Effector memory CD8-positive, alpha-beta T cell (primary cell): ENCODE measurements at regions not wholly inside any gene's neighbourhood (a gene's known extent, or its start where the extent isn't known, plus 50 kb on each side); places are given as distances from the start of the nearest gene placed in this dataset.

Experiments
- ATAC-seq: fragments of 150-1000 bp; cut with Tn5 transposase; replicated peaks from 2 replicates; pipeline ENCODE4 v1.10.0; 2021; ENCODE audit warnings: mild to moderate bottlenecking, moderate library complexity
- DNase-seq, 3 experiments: peaks; one replicate each; pipeline ENCODE4 v3.0.0; 2021
- H3K27ac Mint-ChIP-seq, 2 donors: one replicate each; pipeline ENCODE4 v1.8.0; 2022; ENCODE audit warnings: mild to moderate bottlenecking in 2 of 2, mixed read lengths in 2 of 2, moderate library complexity in 2 of 2
- H3K27me3 Mint-ChIP-seq, 2 donors: one replicate each; pipeline ENCODE4 v1.8.0; 2022; ENCODE audit warnings: mixed read lengths in 2 of 2
- H3K36me3 Mint-ChIP-seq: one replicate; pipeline ENCODE4 v1.8.0; 2022; ENCODE audit warnings: mild to moderate bottlenecking, moderate library complexity, mixed read lengths; ENCODE audit not compliant: insufficient read depth
- H3K4me1 Mint-ChIP-seq, 2 donors: one replicate each; pipeline ENCODE4 v1.8.0; 2022; ENCODE audit warnings: low read depth in 2 of 2, mixed read lengths in 2 of 2
- H3K4me3 Mint-ChIP-seq, 2 donors: one replicate each; pipeline ENCODE4 v1.8.0; 2022; ENCODE audit warnings: mild to moderate bottlenecking in 2 of 2, mixed read lengths in 2 of 2, moderate library complexity in 2 of 2
- H3K9me3 Mint-ChIP-seq, 2 donors: one replicate each; pipeline ENCODE4 v1.8.0; 2022; ENCODE audit warnings: mixed read lengths in 2 of 2

GRCh38 chr11:92625894-92626293, 343.6 kb upstream of the MTNR1B start:
- Mint-ChIP-seq H3K27me3 (no peaks in the 10 kb centered on the region), H3K9me3 (peaks cover 9 to 23% of the 10 kb centered on the region in 2 donors), H3K27ac (no peak overlapping the region), H3K36me3 (no peaks in the 10 kb centered on the region), H3K4me1 (no peaks in the 10 kb centered on the region), H3K4me3 (no peak overlapping the region)
- no peak for DNase-seq
- no peak for ATAC-seq

GRCh38 chr11:92626624-92627023, 342.8 kb upstream of the MTNR1B start:
- Mint-ChIP-seq H3K4me1 (no peaks in the 10 kb centered on the region), H3K27me3 (no peaks in the 10 kb centered on the region), H3K36me3 (no peaks in the 10 kb centered on the region), H3K9me3 (peaks cover 9 to 24% of the 10 kb centered on the region in 2 donors), H3K27ac (no peak overlapping the region), H3K4me3 (no peak overlapping the region)
- no peak for DNase-seq
- no peak for ATAC-seq

GRCh38 chr11:92627615-92628256, 341.7 kb upstream of the MTNR1B start:
- Mint-ChIP-seq H3K27me3 (no peaks in the 10 kb centered on the region), H3K27ac (no peak overlapping the region), H3K9me3 (peaks cover 8 to 24% of the 10 kb centered on the region in 2 donors), H3K4me1 (no peaks in the 10 kb centered on the region), H3K36me3 (no peaks in the 10 kb centered on the region), H3K4me3 (no peak overlapping the region)
- no peak for DNase-seq
- no peak for ATAC-seq

GRCh38 chr11:92628401-92629292, 340.8 kb upstream of the MTNR1B start:
- H3K4me1 Mint-ChIP-seq: no peaks in the 10 kb centered on the region
- H3K36me3 Mint-ChIP-seq: no peaks in the 10 kb centered on the region
- H3K27ac Mint-ChIP-seq: no peak overlapping the region
- H3K4me3 Mint-ChIP-seq: no peak overlapping the region
- H3K9me3 Mint-ChIP-seq: peaks cover 6 to 16% of the 10 kb centered on the region in 2 donors
- DNase-seq: no peak
- no peak for ATAC-seq
- H3K27me3 Mint-ChIP-seq: no peaks in the 10 kb centered on the region

GRCh38 chr11:92632495-92632894, 337.0 kb upstream of the MTNR1B start:
- Mint-ChIP-seq H3K4me1 (no peaks in the 10 kb centered on the region), H3K36me3 (no peaks in the 10 kb centered on the region), H3K9me3 (peaks cover 6 to 16% of the 10 kb centered on the region in 2 donors), H3K4me3 (no peak overlapping the region), H3K27me3 (no peaks in the 10 kb centered on the region), H3K27ac (no peak overlapping the region)
- ATAC-seq (no peak), DNase-seq (no peak)

GRCh38 chr11:92633820-92634219, 335.6 kb upstream of the MTNR1B start:
- Mint-ChIP-seq H3K36me3 (no peaks in the 10 kb centered on the region), H3K4me1 (no peaks in the 10 kb centered on the region), H3K9me3 (peaks cover 6 to 16% of the 10 kb centered on the region in 2 donors), H3K4me3 (no peak overlapping the region), H3K27me3 (no peaks in the 10 kb centered on the region), H3K27ac (no peak overlapping the region)
- DNase-seq: no peak
- no peak for ATAC-seq

- Mint-ChIP-seq H3K36me3 (no peaks in the 10 kb centered on the region), H3K9me3 (peaks cover 0 to 2% of the 10 kb centered on the region in 2 donors), H3K4me1 (no peaks in the 10 kb centered on the region), H3K27ac (no peak overlapping the region), H3K4me3 (no peak overlapping the region), H3K27me3 (no peaks in the 10 kb centered on the region)
- ATAC-seq (no peak), DNase-seq (no peak)
Observed at GRCh38 chr11:92636543-92637188, 332.8 kb upstream of the MTNR1B start.

GRCh38 chr11:92638678-92639077, 330.8 kb upstream of the MTNR1B start:
- H3K36me3 Mint-ChIP-seq: no peaks in the 10 kb centered on the region
- ATAC-seq (no peak), DNase-seq (no peak)
- no peaks in the 10 kb centered on the region for H3K4me1 Mint-ChIP-seq
- no peaks in the 10 kb centered on the region for H3K27me3 Mint-ChIP-seq
- no peak overlapping the region for H3K4me3 Mint-ChIP-seq
- no peak overlapping the region for H3K27ac Mint-ChIP-seq
- H3K9me3 Mint-ChIP-seq: peaks cover 0 to 2% of the 10 kb centered on the region in 2 donors

GRCh38 chr11:92642177-92642931, 327.1 kb upstream of the MTNR1B start:
- Mint-ChIP-seq H3K27ac (no peak overlapping the region), H3K9me3 (peaks cover 0 to 2% of the 10 kb centered on the region in 2 donors), H3K4me1 (no peaks in the 10 kb centered on the region), H3K36me3 (no peaks in the 10 kb centered on the region), H3K4me3 (no peak overlapping the region), H3K27me3 (no peaks in the 10 kb centered on the region)
- ATAC-seq: no peak
- no peak for DNase-seq

- no peak for ATAC-seq
- Mint-ChIP-seq H3K36me3 (no peaks in the 10 kb centered on the region), H3K27me3 (no peaks in the 10 kb centered on the region), H3K4me1 (no peaks in the 10 kb centered on the region), H3K9me3 (peaks cover 0 to 2% of the 10 kb centered on the region in 2 donors), H3K4me3 (no peak overlapping the region), H3K27ac (no peak overlapping the region)
- DNase-seq: no peak
Observed at GRCh38 chr11:92643827-92644226, 325.6 kb upstream of the MTNR1B start.

- peaks cover 0 to 2% of the 10 kb centered on the region in 2 donors for H3K9me3 Mint-ChIP-seq
- H3K27me3 Mint-ChIP-seq: no peaks in the 10 kb centered on the region
- no peaks in the 10 kb centered on the region for H3K4me1 Mint-ChIP-seq
- no peak overlapping the region for H3K4me3 Mint-ChIP-seq
- no peaks in the 10 kb centered on the region for H3K36me3 Mint-ChIP-seq
- ATAC-seq (no peak), DNase-seq (no peak)
- no peak overlapping the region for H3K27ac Mint-ChIP-seq
Observed at GRCh38 chr11:92644595-92645445, 324.6 kb upstream of the MTNR1B start.

GRCh38 chr11:92651159-92651558, 318.3 kb upstream of the MTNR1B start:
- Mint-ChIP-seq H3K9me3 (peaks cover 6 to 7% of the 10 kb centered on the region in 2 donors), H3K27ac (no peak overlapping the region), H3K4me3 (no peak overlapping the region), H3K4me1 (no peaks in the 10 kb centered on the region), H3K27me3 (no peaks in the 10 kb centered on the region), H3K36me3 (no peaks in the 10 kb centered on the region)
- ATAC-seq (no peak), DNase-seq (no peak)
